IMR-90 (cell line): ENCODE measurements at regions not wholly inside any gene's neighbourhood (a gene's known extent, or its start where the extent isn't known, plus 50 kb on each side); places are given as distances from the start of the nearest gene placed in this dataset.
"Not testable (repeated sequence)": the region's sequence is repeated elsewhere in the genome, so short reads cannot be mapped to it uniquely, and the experiment has no call there.

Source experiments
- ATAC-seq: fragments of 200-7000 bp; cut with Tn5 transposase; 2 replicates; pipeline ENCODE4 v1.9.1; 2020; ENCODE audit warnings: low read depth, mild to moderate bottlenecking, moderate library complexity
- BruUV-seq: library from RNA; stranded (reverse); fragments of 400-500 nt; replicated peaks from 2 replicates; lab custom pipeline; 2021; lab: Mats Ljungman, UMichigan
- CTCF ChIA-PET: fragments of 300-600 bp; formaldehyde crosslinking; extraction: SDS; loops from one replicate; lab custom pipeline; 2021; ENCODE audit warnings: antibody characterized with exemption; lab: Yijun Ruan, JAX
- POLR2A ChIA-PET: fragments of 300-600 bp; sonication (Branson Sonifier 250); formaldehyde crosslinking; loops from one replicate; lab custom pipeline; 2022; ENCODE audit warnings: antibody characterized with exemption; ENCODE audit not compliant: unreplicated experiment; lab: Charles Lee
- DNase-seq: peaks from one replicate; pipeline ENCODE4 v3.0.0; 2013
- H2AFZ ChIP-seq: replicated peaks from 2 replicates; pipeline ENCODE3; 2013; ENCODE audit warnings: low read length, mild to moderate bottlenecking; ENCODE audit not compliant: poor library complexity
- H2AK5ac ChIP-seq: 2 replicates; pipeline ENCODE4 v1.6.1; 2013; ENCODE audit warnings: low read depth, low read length, inconsistent platforms
- H2AK9ac ChIP-seq: replicated peaks from 2 replicates; pipeline ENCODE3; 2013; ENCODE audit warnings: mild to moderate bottlenecking, low read depth, low read length, moderate library complexity; ENCODE audit not compliant: poor library complexity
- H2BK120ac ChIP-seq: 2 replicates; pipeline ENCODE4 v1.6.1; 2013; ENCODE audit warnings: low read depth, low read length, inconsistent platforms
- H2BK15ac ChIP-seq: 3 replicates; pipeline ENCODE4 v1.6.1; 2013; ENCODE audit warnings: low read depth, low read length, inconsistent platforms
- H2BK20ac ChIP-seq: 2 replicates; pipeline ENCODE4 v1.6.1; 2013; ENCODE audit warnings: low read depth, mild to moderate bottlenecking, inconsistent platforms, low read length, moderate library complexity
- H2BK5ac ChIP-seq: 2 replicates; pipeline ENCODE4 v1.6.1; 2013; ENCODE audit warnings: mild to moderate bottlenecking, low read depth, low read length, inconsistent platforms; ENCODE audit not compliant: poor library complexity, severe bottlenecking
- H3K14ac ChIP-seq: replicated peaks from 2 replicates; pipeline ENCODE4 v1.6.1; 2013; ENCODE audit warnings: low read depth, low read length, inconsistent platforms
- H3K18ac ChIP-seq: 2 replicates; pipeline ENCODE4 v1.6.1; 2013; ENCODE audit warnings: low read depth, low read length, control low read depth
- H3K23ac ChIP-seq: 2 replicates; pipeline ENCODE4 v1.6.1; 2013; ENCODE audit warnings: low read depth, low read length, inconsistent platforms
- H3K27ac ChIP-seq: 2 replicates; pipeline ENCODE4 v1.5.1; 2013; ENCODE audit warnings: mild to moderate bottlenecking, control low read depth, low read length; ENCODE audit not compliant: insufficient read depth
- H3K27me3 ChIP-seq: 2 replicates; pipeline ENCODE4 v1.6.1; 2013; ENCODE audit warnings: low read length; ENCODE audit not compliant: control insufficient read depth, insufficient read depth
- H3K36me3 ChIP-seq: 2 replicates; pipeline ENCODE4 v1.6.1; 2013; ENCODE audit warnings: low read length, mixed read lengths; ENCODE audit not compliant: control insufficient read depth, insufficient read depth
- H3K4ac ChIP-seq: 2 replicates; pipeline ENCODE4 v1.6.1; 2013; ENCODE audit warnings: low read depth, low read length, inconsistent platforms
- H3K4me1 ChIP-seq: 2 replicates; pipeline ENCODE4 v1.6.1; 2013; ENCODE audit warnings: low read length, mixed read lengths; ENCODE audit not compliant: control insufficient read depth, insufficient read depth
- H3K4me2 ChIP-seq: 2 replicates; pipeline ENCODE4 v1.6.1; 2013; ENCODE audit warnings: low read depth, mild to moderate bottlenecking, control low read depth, low read length, moderate library complexity
- H3K4me3 ChIP-seq: 2 replicates; pipeline ENCODE4 v1.5.1; 2013; ENCODE audit warnings: low read depth, mild to moderate bottlenecking, control low read depth, low read length, moderate library complexity; ENCODE audit not compliant: insufficient read depth
- H3K56ac ChIP-seq: 2 replicates; pipeline ENCODE4 v1.6.1; 2013; ENCODE audit warnings: low read length, inconsistent platforms; ENCODE audit not compliant: insufficient read depth; ENCODE audit errors: extremely low read depth
- H3K79me1 ChIP-seq, 2 experiments: 2 replicates each; pipeline ENCODE4 v1.6.1; 2013; ENCODE audit warnings: low read length in 2 of 2, inconsistent platforms in 1 of 2, low read depth in 1 of 2
- H3K9ac ChIP-seq: 2 replicates; pipeline ENCODE4 v1.6.1; 2013; ENCODE audit warnings: low read depth, low read length, control low read depth
- H3K9me1 ChIP-seq: 2 replicates; pipeline ENCODE4 v1.6.1; 2013; ENCODE audit warnings: low read length, inconsistent platforms; ENCODE audit not compliant: insufficient read depth
- H3K9me3 ChIP-seq: 2 replicates; pipeline ENCODE4 v1.6.1; 2013; ENCODE audit warnings: low read length; ENCODE audit not compliant: control insufficient read depth, insufficient read depth
- H4K20me1 ChIP-seq: 2 replicates; pipeline ENCODE4 v1.6.1; 2013; ENCODE audit warnings: low read length, inconsistent platforms; ENCODE audit not compliant: insufficient read depth
- H4K5ac ChIP-seq: 2 replicates; pipeline ENCODE4 v1.6.1; 2013; ENCODE audit warnings: mild to moderate bottlenecking, low read depth, low read length, control low read depth
- H4K8ac ChIP-seq, 2 experiments: 2 replicates each; pipeline ENCODE4 v1.6.1; 2013; ENCODE audit warnings: low read depth in 2 of 2, low read length in 2 of 2, control low read depth in 1 of 2, inconsistent platforms in 1 of 2
- H4K91ac ChIP-seq: 2 replicates; pipeline ENCODE4 v1.6.1; 2013; ENCODE audit warnings: low read depth, low read length, inconsistent platforms; ENCODE audit not compliant: insufficient read depth
- WGBS, 2 experiments: methylation state at CpG; one replicate each; pipeline versions ENCODE4 v1.1.5 to v1.1.7; 2013; ENCODE audit warnings: missing lambda C conversion rate in 2 of 2; ENCODE audit not compliant: insufficient read length in 1 of 2; ENCODE audit errors: extremely low coverage in 2 of 2; 5-methylcytosine and 5-hydroxymethylcytosine counted together
- dilution Hi-C: fragments of 300-500 bp; cut with HindIII; formaldehyde crosslinking; loops from one replicate; pipeline ENCODE4 v1.14.3; 2018; ENCODE audit warnings: low sequenced_read_pairs; ENCODE audit not compliant: unreplicated experiment
- in situ Hi-C: fragments of 300-500 bp; cut with MboI; formaldehyde crosslinking; loops from 3 replicates; pipeline ENCODE4 v1.14.3; 2019; ENCODE audit warnings: low sequenced_read_pairs, inconsistent platforms, mixed read lengths
- intact Hi-C: fragments of 100-400 bp; cut with micrococcal nuclease; formaldehyde crosslinking; loops from 2 replicates; pipeline ENCODE4 v1.10.0; 2022

- POLR2A ChIA-PET, intact Hi-C loops, H3K56ac ChIP-seq, H3K14ac ChIP-seq, H2AFZ ChIP-seq, H3K79me1 ChIP-seq, H3K9ac ChIP-seq, H3K36me3 ChIP-seq, H2BK5ac ChIP-seq, H2BK20ac ChIP-seq, H3K4ac ChIP-seq, H4K5ac ChIP-seq, H3K9me1 ChIP-seq, H3K27me3 ChIP-seq, H4K20me1 ChIP-seq, H2BK120ac ChIP-seq, H3K27ac ChIP-seq, ATAC-seq, H3K18ac ChIP-seq, BruUV-seq, H3K4me2 ChIP-seq, H3K4me1 ChIP-seq, H2AK5ac ChIP-seq, H2AK9ac ChIP-seq, H4K91ac ChIP-seq, H4K8ac ChIP-seq, DNase-seq, in situ Hi-C loops, H3K23ac ChIP-seq, H3K4me3 ChIP-seq, H2BK15ac ChIP-seq, dilution Hi-C loops, H3K9me3 ChIP-seq, CTCF ChIA-PET: not testable (repeated sequence)
- WGBS, 2 experiments = 60% methylated on average over 2 of the region's 9 CpGs; no CpG with 5 or more reads in 1 of the 2 experiments
Measured at GRCh38 chr5:114844711-114845110, 325.0 kb downstream of the TRIM36 start.
